HT1080 (cell line): ENCODE measurements at regions not wholly inside any gene's neighbourhood (a gene's known extent, or its start where the extent isn't known, plus 50 kb on each side); places are given as distances from the start of the nearest gene placed in this dataset.
"Not testable (repeated sequence)": the region's sequence is repeated elsewhere in the genome, so short reads cannot be mapped to it uniquely, and the experiment has no call there.

Experiments
- DNase-seq: peaks from one replicate; pipeline ENCODE4 v3.0.0-alpha.2; 2015; ENCODE audit warnings: low read depth

- DNase-seq = peak; percentile 61
Observed at GRCh38 chr10:25076506-25077177, 60.2 kb downstream of the THNSL1 start.

GRCh38 chr10:25078658-25079431 is 62.4 kb downstream of the THNSL1 start:
- no peak for DNase-seq

- DNase-seq = peak; percentile 81
Observed at GRCh38 chr10:25080880-25081581, 64.6 kb downstream of the THNSL1 start.

GRCh38 chr10:25082276-25083204 is 66.1 kb downstream of the THNSL1 start:
- no peak for DNase-seq

GRCh38 chr10:25083546-25084111 is 67.2 kb downstream of the THNSL1 start:
- DNase-seq = no peak

- DNase-seq = no peak
Observed at GRCh38 chr10:25084447-25084846, 68.0 kb downstream of the THNSL1 start.

GRCh38 chr10:25094590-25094989 is 78.2 kb downstream of the THNSL1 start:
- DNase-seq = no peak

GRCh38 chr10:25097669-25098411 is 77.0 kb upstream of the GPR158 start:
- DNase-seq = no peak

- DNase-seq = no peak
Observed at GRCh38 chr10:25100141-25100540, 74.7 kb upstream of the GPR158 start.

- DNase-seq = no peak
Observed at GRCh38 chr10:25101461-25102146, 73.2 kb upstream of the GPR158 start.

GRCh38 chr10:25102147-25102822 is 72.5 kb upstream of the GPR158 start:
- DNase-seq = no peak

- peak; percentile 11 for DNase-seq
Observed at GRCh38 chr10:25103703-25104102, 71.1 kb upstream of the GPR158 start.

GRCh38 chr10:25104441-25104840 is 70.4 kb upstream of the GPR158 start:
- no peak for DNase-seq

- DNase-seq = no peak
Observed at GRCh38 chr10:25105262-25105661, 69.5 kb upstream of the GPR158 start.

- DNase-seq = no peak
Observed at GRCh38 chr10:25105743-25106260, 69.0 kb upstream of the GPR158 start.

- DNase-seq = no peak
Observed at GRCh38 chr10:25107756-25108155, 67.0 kb upstream of the GPR158 start.

- not testable (repeated sequence) for DNase-seq
Observed at GRCh38 chr10:25109896-25110295, 64.9 kb upstream of the GPR158 start.

- DNase-seq = peak; percentile 23
Observed at GRCh38 chr10:25112016-25112415, 62.8 kb upstream of the GPR158 start.
